GM21526 (cell line): ENCODE measurements at regions not wholly inside any gene's neighbourhood (a gene's known extent, or its start where the extent isn't known, plus 50 kb on each side); places are given as distances from the start of the nearest gene placed in this dataset.

ENCODE experiments used
- ATAC-seq: cut with Tn5 transposase; IDR thresholded peaks from one replicate; pipeline ENCODE4 v1.9.1; 2021; ENCODE audit warnings: moderate library complexity; ENCODE audit not compliant: unreplicated experiment, low FRiP score

DNA sequence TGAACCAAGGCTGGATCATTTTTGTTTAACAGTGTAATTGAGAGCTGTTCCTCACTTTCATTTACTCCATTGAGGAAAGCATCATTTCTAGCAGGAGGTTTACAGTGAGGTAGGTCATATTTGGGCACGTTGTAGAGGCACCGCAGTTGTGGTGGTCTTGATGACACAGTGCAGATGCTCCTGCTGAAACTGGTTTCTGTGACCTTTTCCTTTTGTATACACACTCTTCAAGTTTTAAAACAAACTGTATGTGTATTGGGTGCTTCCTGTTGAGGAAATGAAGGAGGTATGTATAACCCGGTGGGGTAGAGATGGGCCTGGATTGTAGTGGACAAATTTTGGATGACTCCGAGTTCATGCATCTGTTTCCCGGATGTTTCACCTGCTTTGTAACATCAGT is 456.3 kb upstream of the RGS6 start:
- no peak for ATAC-seq

DNA sequence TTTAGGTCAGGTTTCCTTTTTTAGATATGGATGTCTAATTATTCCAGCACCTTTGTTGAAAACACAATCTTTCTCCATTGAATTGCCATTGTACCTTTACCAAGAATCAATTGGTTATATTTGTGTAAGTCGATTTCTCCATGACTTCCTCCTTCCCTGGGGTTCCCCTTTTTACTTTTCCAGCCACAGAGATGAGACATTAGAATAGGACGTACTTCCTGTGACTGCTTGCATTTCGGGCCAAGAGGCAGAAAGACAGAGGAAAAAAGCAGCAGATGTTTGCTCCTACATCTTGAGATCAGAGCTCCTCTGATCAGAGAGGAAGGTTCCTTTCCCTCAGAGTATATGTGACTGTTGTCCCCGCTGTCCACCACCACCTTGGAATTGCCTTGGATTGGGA is 453.7 kb upstream of the RGS6 start:
- no peak for ATAC-seq

GRCh38 chr14:71481021-71481654 is 451.1 kb upstream of the RGS6 start:
- no peak for ATAC-seq

DNA sequence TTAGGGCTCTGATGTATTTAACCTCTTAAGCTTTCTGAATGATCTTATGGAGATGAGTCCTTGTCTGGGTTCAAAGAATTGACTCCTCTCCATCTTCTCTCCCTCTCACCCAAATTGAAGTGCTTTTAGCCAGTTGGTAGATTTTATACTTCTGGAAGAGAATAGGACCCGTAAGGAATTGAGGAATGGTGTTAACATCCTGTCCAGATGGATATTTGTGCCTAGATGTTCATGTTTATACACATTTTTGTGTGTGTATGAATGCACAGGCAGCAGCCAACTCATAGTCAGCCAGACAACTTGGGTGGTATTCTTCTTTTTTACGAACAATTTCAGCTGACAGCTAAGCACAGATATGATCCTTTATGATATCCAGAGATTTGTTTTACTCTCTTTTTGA is 449.6 kb upstream of the RGS6 start:
- ATAC-seq, result no peak

DNA sequence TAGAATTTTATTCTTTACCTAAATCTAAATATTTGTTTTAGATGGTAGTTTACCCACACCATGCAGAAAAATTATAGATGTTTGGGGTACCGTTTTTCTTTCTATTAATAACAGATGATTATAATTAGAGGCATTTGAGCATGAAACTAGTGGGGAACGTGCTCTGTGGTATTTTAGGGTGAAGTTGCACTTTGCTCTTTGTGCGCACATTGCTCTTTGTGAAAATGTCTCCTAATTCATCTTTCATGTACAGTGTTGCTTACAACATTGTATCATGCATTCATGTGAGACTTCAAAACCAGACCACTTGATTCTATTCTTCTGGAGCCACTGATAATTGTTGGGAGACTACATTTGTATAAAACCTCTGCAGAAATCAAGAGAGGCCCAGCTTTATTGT is 449.1 kb upstream of the RGS6 start:
- no peak for ATAC-seq

DNA sequence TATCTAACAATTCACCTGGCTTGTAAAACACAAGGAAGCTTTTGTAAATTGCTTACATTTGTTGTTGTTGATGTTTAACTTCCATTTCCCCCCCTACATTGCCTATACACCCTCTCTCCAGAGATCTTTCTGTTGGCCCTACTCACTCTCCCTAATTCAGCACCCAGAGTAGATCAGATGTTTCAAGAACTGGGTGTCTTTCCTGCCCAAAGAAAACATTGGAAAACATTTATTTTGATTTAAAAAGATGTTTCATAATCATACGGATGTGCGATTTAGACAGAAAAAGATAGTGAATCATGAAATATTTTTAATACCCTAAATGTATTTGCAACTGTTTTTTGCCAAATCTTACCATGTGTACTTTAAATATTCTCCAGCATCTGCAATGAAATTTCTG is 446.4 kb upstream of the RGS6 start:
- ATAC-seq, result no peak

DNA sequence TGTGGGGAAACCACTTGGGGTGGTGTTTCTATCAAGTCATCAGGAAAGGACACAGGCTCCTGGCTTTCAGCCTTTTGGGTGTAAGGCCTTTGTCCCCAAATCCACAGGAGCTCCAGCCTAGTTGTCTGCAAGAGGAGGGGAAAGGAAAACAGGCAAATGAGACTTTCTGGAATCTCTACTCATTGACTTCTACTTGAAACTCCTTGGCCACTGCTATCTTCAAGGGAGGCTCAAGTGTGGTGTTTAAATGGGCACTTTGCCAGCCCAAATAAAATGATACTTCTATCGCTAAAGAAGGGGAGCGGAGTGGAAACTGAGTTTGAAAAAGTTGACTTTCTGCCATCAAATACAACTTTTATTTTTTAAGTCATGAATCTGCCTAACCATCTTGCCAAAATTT is 445.9 kb upstream of the RGS6 start:
- no peak for ATAC-seq

DNA sequence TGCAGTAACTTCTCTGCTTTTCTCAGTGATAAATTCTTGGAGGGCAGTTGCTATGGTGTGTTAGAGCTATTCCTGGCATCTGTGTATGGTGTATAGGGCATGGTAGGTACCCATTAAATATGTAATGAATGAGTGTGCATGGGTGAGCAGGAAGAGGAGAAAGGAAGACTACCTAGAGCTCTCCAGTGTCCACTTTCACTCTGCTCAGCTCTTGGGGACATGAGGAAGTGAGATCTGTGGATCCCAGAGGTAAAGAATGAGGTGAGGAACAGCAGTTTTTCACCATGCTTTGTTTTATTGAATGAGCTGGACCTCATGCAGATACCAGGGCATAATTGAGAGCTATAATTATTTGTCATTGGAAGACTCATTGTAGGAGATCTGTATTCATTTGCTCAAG is 444.8 kb upstream of the RGS6 start:
- ATAC-seq, result no peak

GRCh38 chr14:71487941-71488340 is 444.3 kb upstream of the RGS6 start:
- ATAC-seq, result no peak

GRCh38 chr14:71488703-71489191 is 443.5 kb upstream of the RGS6 start:
- no peak for ATAC-seq

- ATAC-seq, result no peak
Observed at GRCh38 chr14:71489742-71490141, 442.5 kb upstream of the RGS6 start.

- ATAC-seq, result no peak
Observed at GRCh38 chr14:71491931-71492330, 440.3 kb upstream of the RGS6 start.

DNA sequence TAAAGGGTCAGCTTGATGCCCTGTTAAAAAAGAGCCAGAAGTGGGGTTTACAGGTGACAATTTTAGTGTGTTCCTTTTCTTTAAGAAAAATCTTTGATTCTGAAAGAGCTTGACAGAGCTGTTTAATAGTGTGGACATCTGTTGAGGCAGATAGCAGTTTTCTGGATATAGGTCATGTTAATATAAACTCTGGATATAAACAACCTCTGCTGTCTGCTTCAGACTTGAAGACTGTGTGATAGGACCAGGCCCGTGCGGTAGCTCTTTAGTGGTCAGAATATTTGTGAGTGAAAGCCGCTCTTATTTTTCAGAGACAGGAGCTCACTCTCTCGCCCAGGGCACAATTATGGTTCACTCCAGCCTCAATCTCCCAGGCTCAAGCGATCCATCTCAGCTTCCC is 439.9 kb upstream of the RGS6 start:
- ATAC-seq, result no peak

GRCh38 chr14:71497645-71498086 is 434.6 kb upstream of the RGS6 start:
- ATAC-seq, result peak; percentile 79

DNA sequence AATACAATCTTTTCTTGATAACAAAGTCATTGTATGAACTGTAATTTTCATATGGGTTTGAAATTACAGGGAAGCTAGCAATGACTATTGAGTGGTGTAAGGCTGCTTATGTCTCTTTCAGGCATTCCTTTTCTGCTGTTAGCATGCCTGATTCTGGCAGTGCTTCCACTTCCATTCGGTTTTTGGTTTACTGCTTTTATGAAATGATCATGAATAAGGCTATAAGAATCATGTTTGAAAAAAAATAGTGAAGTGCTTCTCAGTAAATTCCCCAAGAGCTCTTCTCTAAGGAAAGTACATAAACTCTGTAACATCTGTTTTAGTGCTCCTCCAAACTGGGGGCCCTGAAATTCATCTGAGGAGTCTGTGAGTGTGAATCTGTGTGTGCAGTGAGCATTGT is 434.0 kb upstream of the RGS6 start:
- peak; percentile 22 for ATAC-seq

- no peak for ATAC-seq
Observed at GRCh38 chr14:71499018-71499417, 433.2 kb upstream of the RGS6 start.

DNA sequence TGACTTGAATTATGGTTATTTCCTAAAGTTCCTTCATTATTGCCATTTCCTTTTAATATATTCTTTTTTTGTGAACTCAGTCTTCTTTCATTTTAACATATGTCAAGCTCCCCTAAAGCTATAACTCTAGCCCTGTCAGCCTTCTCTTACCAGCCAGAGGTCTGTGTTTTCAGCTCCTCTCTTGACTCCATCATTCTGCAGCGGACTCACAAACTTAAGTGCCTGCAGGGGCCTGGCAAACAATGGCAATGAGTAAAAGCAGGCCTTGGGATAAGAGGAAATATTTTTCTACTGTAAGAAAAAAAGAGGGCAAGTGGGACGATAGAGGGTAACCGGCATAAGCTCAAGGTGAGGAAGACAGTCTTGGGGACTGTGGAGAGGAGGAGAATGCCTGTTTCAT is 424.5 kb upstream of the RGS6 start:
- no peak for ATAC-seq

GRCh38 chr14:71508901-71509300 is 423.3 kb upstream of the RGS6 start:
- no peak for ATAC-seq

DNA sequence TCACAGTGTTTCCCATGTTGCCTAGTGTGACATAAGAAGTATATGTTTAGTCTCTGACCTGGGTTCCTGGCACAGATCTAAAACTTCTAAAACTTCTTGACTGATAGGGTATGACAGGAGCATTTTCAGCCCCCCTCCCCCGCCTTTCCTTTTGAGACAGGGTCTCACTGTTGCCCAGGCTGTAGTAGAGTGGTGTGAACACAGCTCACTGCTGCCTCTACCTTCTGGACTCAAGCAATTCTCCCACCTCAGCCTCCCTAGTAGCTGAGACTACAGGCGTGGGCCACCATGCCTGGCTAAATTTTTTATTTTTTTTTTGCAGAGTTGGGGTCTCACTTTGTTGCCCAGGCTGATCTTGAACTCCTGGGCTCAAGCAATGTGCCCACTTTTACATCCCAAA is 421.1 kb upstream of the RGS6 start:
- ATAC-seq, result no peak

- no peak for ATAC-seq
Observed at GRCh38 chr14:71514941-71515919, 417.0 kb upstream of the RGS6 start.

DNA sequence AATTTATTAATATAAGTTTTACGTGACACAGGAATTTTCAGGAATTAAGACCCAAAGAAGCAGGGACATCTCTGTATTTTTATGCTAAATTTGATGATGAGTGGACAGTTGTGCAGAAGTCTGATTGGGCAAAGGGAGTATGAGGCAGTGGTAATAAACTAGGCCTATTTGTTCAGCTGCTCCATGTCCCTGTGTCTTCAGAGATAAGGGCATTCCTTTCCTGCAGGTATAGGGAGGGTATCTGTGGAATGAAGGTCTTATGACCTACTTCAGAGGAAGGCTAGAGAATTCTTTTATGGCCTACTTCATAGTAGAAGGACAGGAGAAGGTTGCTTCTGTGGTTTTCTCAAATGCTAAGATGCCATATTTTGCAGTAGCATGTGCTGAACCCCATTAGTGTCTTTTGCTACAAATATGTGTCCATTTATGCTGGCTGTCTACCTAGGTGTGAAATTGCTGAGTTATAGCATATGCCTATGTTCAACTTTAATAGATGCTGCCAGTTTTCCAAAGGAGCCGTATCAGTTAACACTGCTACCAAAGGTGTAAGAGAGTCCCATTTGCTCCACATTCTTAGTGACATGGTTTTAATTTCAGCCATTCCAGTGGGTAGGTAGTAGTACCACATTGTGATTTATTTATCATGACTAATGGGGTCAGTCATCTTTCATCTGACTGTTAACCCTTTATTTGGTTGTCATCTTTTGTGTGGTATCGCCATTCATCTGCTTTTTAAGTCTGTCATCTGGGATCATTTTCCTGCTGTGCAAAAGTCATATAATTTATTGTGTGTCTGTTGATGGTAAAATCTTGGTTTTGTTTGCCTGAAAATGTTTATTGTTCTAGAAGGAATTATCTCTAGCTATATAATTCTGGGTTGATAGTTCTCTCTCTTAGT is 410.7 kb upstream of the RGS6 start:
- ATAC-seq, result no peak
